IMR-90 (cell line): ENCODE measurements at regions not wholly inside any gene's neighbourhood (a gene's known extent, or its start where the extent isn't known, plus 50 kb on each side); places are given as distances from the start of the nearest gene placed in this dataset.

Experiments used
- ATAC-seq: fragments of 200-7000 bp; cut with Tn5 transposase; 2 replicates; pipeline ENCODE4 v1.9.1; 2020; ENCODE audit warnings: low read depth, mild to moderate bottlenecking, moderate library complexity
- BruUV-seq: library from RNA; stranded (reverse); fragments of 400-500 nt; replicated peaks from 2 replicates; lab custom pipeline; 2021; lab: Mats Ljungman, UMichigan
- CTCF ChIA-PET: fragments of 300-600 bp; formaldehyde crosslinking; extraction: SDS; loops from one replicate; lab custom pipeline; 2021; ENCODE audit warnings: antibody characterized with exemption; lab: Yijun Ruan, JAX
- POLR2A ChIA-PET: fragments of 300-600 bp; sonication (Branson Sonifier 250); formaldehyde crosslinking; loops from one replicate; lab custom pipeline; 2022; ENCODE audit warnings: antibody characterized with exemption; ENCODE audit not compliant: unreplicated experiment; lab: Charles Lee
- DNase-seq: peaks from one replicate; pipeline ENCODE4 v3.0.0; 2013
- H2AFZ ChIP-seq: replicated peaks from 2 replicates; pipeline ENCODE3; 2013; ENCODE audit warnings: low read length, mild to moderate bottlenecking; ENCODE audit not compliant: poor library complexity
- H2AK5ac ChIP-seq: 2 replicates; pipeline ENCODE4 v1.6.1; 2013; ENCODE audit warnings: low read depth, low read length, inconsistent platforms
- H2AK9ac ChIP-seq: replicated peaks from 2 replicates; pipeline ENCODE3; 2013; ENCODE audit warnings: mild to moderate bottlenecking, low read depth, low read length, moderate library complexity; ENCODE audit not compliant: poor library complexity
- H2BK120ac ChIP-seq: 2 replicates; pipeline ENCODE4 v1.6.1; 2013; ENCODE audit warnings: low read depth, low read length, inconsistent platforms
- H2BK15ac ChIP-seq: 3 replicates; pipeline ENCODE4 v1.6.1; 2013; ENCODE audit warnings: low read depth, low read length, inconsistent platforms
- H2BK20ac ChIP-seq: 2 replicates; pipeline ENCODE4 v1.6.1; 2013; ENCODE audit warnings: low read depth, mild to moderate bottlenecking, inconsistent platforms, low read length, moderate library complexity
- H2BK5ac ChIP-seq: 2 replicates; pipeline ENCODE4 v1.6.1; 2013; ENCODE audit warnings: mild to moderate bottlenecking, low read depth, low read length, inconsistent platforms; ENCODE audit not compliant: poor library complexity, severe bottlenecking
- H3K14ac ChIP-seq: replicated peaks from 2 replicates; pipeline ENCODE4 v1.6.1; 2013; ENCODE audit warnings: low read depth, low read length, inconsistent platforms
- H3K18ac ChIP-seq: 2 replicates; pipeline ENCODE4 v1.6.1; 2013; ENCODE audit warnings: low read depth, low read length, control low read depth
- H3K23ac ChIP-seq: 2 replicates; pipeline ENCODE4 v1.6.1; 2013; ENCODE audit warnings: low read depth, low read length, inconsistent platforms
- H3K27ac ChIP-seq: 2 replicates; pipeline ENCODE4 v1.5.1; 2013; ENCODE audit warnings: mild to moderate bottlenecking, control low read depth, low read length; ENCODE audit not compliant: insufficient read depth
- H3K27me3 ChIP-seq: 2 replicates; pipeline ENCODE4 v1.6.1; 2013; ENCODE audit warnings: low read length; ENCODE audit not compliant: control insufficient read depth, insufficient read depth
- H3K36me3 ChIP-seq: 2 replicates; pipeline ENCODE4 v1.6.1; 2013; ENCODE audit warnings: low read length, mixed read lengths; ENCODE audit not compliant: control insufficient read depth, insufficient read depth
- H3K4ac ChIP-seq: 2 replicates; pipeline ENCODE4 v1.6.1; 2013; ENCODE audit warnings: low read depth, low read length, inconsistent platforms
- H3K4me1 ChIP-seq: 2 replicates; pipeline ENCODE4 v1.6.1; 2013; ENCODE audit warnings: low read length, mixed read lengths; ENCODE audit not compliant: control insufficient read depth, insufficient read depth
- H3K4me2 ChIP-seq: 2 replicates; pipeline ENCODE4 v1.6.1; 2013; ENCODE audit warnings: low read depth, mild to moderate bottlenecking, control low read depth, low read length, moderate library complexity
- H3K4me3 ChIP-seq: 2 replicates; pipeline ENCODE4 v1.5.1; 2013; ENCODE audit warnings: low read depth, mild to moderate bottlenecking, control low read depth, low read length, moderate library complexity; ENCODE audit not compliant: insufficient read depth
- H3K56ac ChIP-seq: 2 replicates; pipeline ENCODE4 v1.6.1; 2013; ENCODE audit warnings: low read length, inconsistent platforms; ENCODE audit not compliant: insufficient read depth; ENCODE audit errors: extremely low read depth
- H3K79me1 ChIP-seq, 2 experiments: 2 replicates each; pipeline ENCODE4 v1.6.1; 2013; ENCODE audit warnings: low read length in 2 of 2, inconsistent platforms in 1 of 2, low read depth in 1 of 2
- H3K9ac ChIP-seq: 2 replicates; pipeline ENCODE4 v1.6.1; 2013; ENCODE audit warnings: low read depth, low read length, control low read depth
- H3K9me1 ChIP-seq: 2 replicates; pipeline ENCODE4 v1.6.1; 2013; ENCODE audit warnings: low read length, inconsistent platforms; ENCODE audit not compliant: insufficient read depth
- H3K9me3 ChIP-seq: 2 replicates; pipeline ENCODE4 v1.6.1; 2013; ENCODE audit warnings: low read length; ENCODE audit not compliant: control insufficient read depth, insufficient read depth
- H4K20me1 ChIP-seq: 2 replicates; pipeline ENCODE4 v1.6.1; 2013; ENCODE audit warnings: low read length, inconsistent platforms; ENCODE audit not compliant: insufficient read depth
- H4K5ac ChIP-seq: 2 replicates; pipeline ENCODE4 v1.6.1; 2013; ENCODE audit warnings: mild to moderate bottlenecking, low read depth, low read length, control low read depth
- H4K8ac ChIP-seq, 2 experiments: 2 replicates each; pipeline ENCODE4 v1.6.1; 2013; ENCODE audit warnings: low read depth in 2 of 2, low read length in 2 of 2, control low read depth in 1 of 2, inconsistent platforms in 1 of 2
- H4K91ac ChIP-seq: 2 replicates; pipeline ENCODE4 v1.6.1; 2013; ENCODE audit warnings: low read depth, low read length, inconsistent platforms; ENCODE audit not compliant: insufficient read depth
- CEBPB ChIP-seq: IDR thresholded peaks from 2 replicates; pipeline ENCODE4 v1.6.1; 2012; ENCODE audit warnings: low read depth, low read length, improper control_type of control experiment
- MAFK ChIP-seq: IDR thresholded peaks from 2 replicates; pipeline ENCODE4 v1.6.1; 2012; ENCODE audit warnings: low read depth, low read length, improper control_type of control experiment
- MXI1 ChIP-seq: IDR thresholded peaks from 2 replicates; pipeline ENCODE4 v1.6.1; 2012; ENCODE audit warnings: low read depth, mild to moderate bottlenecking, low read length, moderate library complexity, borderline replicate concordance
- NFE2L2 ChIP-seq: fragments of 150-350 bp; IDR thresholded peaks from 2 replicates; pipeline ENCODE4 v1.6.1; 2016; ENCODE audit warnings: low read depth, mild to moderate bottlenecking, low read length
- POLR2A ChIP-seq: IDR thresholded peaks from 2 replicates; pipeline ENCODE4 v1.6.1; 2012; ENCODE audit warnings: mild to moderate bottlenecking, low read depth, low read length
- RAD21 ChIP-seq: IDR thresholded peaks from 2 replicates; pipeline ENCODE4 v1.6.1; 2012; ENCODE audit warnings: low read length, improper control_type of control experiment
- RCOR1 ChIP-seq: IDR thresholded peaks from 2 replicates; pipeline ENCODE4 v1.6.1; 2012; ENCODE audit warnings: mild to moderate bottlenecking, low read length, improper control_type of control experiment; ENCODE audit not compliant: insufficient replicate concordance
- WGBS, 2 experiments: methylation state at CpG; one replicate each; pipeline versions ENCODE4 v1.1.5 to v1.1.7; 2013; ENCODE audit warnings: missing lambda C conversion rate in 2 of 2; ENCODE audit not compliant: insufficient read length in 1 of 2; ENCODE audit errors: extremely low coverage in 2 of 2; 5-methylcytosine and 5-hydroxymethylcytosine counted together
- dilution Hi-C: fragments of 300-500 bp; cut with HindIII; formaldehyde crosslinking; loops from one replicate; pipeline ENCODE4 v1.14.3; 2018; ENCODE audit warnings: low sequenced_read_pairs; ENCODE audit not compliant: unreplicated experiment
- in situ Hi-C: fragments of 300-500 bp; cut with MboI; formaldehyde crosslinking; loops from 3 replicates; pipeline ENCODE4 v1.14.3; 2019; ENCODE audit warnings: low sequenced_read_pairs, inconsistent platforms, mixed read lengths
- intact Hi-C: fragments of 100-400 bp; cut with micrococcal nuclease; formaldehyde crosslinking; loops from 2 replicates; pipeline ENCODE4 v1.10.0; 2022
- TF ChIP-seq, protein P1 (sequence below): conservative IDR thresholded peaks from 2 replicates; pipeline ENCODE4 v1.5.1; 2012; ENCODE audit warnings: mild to moderate bottlenecking, low read depth, low read length, improper control_type of control experiment

DNA sequence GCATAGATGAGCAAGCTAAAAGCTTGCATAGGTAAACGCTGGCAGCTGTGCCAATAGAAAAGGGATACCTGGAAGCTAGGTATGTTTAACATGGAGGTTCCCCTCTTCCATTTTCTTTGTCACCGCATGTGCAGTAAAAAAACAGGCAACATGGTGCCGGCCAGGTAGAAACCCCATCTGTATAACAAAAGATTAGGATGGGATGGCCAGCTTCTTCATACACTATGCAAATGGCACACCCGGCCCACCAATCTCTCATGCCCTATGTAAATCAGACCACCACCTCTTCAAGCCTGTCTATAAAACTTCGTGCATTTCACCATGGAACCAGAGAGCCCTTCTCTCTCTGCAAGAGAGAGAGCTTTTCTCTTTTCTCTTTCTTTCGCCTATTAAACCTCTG is 224.3 kb upstream of the P2RY1 start:
- no peak overlapping the region for H2AK5ac ChIP-seq
- intact Hi-C loops: no loop called here
- CTCF ChIA-PET: no interaction called here
- TF ChIP-seq MAFK: no peak
- TF ChIP-seq MXI1: no peak
- TF ChIP-seq RCOR1: no peak
- TF ChIP-seq NFE2L2: no peak
- TF ChIP-seq RAD21: no peak
- TF ChIP-seq, protein P1, sequence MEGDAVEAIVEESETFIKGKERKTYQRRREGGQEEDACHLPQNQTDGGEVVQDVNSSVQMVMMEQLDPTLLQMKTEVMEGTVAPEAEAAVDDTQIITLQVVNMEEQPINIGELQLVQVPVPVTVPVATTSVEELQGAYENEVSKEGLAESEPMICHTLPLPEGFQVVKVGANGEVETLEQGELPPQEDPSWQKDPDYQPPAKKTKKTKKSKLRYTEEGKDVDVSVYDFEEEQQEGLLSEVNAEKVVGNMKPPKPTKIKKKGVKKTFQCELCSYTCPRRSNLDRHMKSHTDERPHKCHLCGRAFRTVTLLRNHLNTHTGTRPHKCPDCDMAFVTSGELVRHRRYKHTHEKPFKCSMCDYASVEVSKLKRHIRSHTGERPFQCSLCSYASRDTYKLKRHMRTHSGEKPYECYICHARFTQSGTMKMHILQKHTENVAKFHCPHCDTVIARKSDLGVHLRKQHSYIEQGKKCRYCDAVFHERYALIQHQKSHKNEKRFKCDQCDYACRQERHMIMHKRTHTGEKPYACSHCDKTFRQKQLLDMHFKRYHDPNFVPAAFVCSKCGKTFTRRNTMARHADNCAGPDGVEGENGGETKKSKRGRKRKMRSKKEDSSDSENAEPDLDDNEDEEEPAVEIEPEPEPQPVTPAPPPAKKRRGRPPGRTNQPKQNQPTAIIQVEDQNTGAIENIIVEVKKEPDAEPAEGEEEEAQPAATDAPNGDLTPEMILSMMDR: no peak
- TF ChIP-seq CEBPB: no peak
- TF ChIP-seq POLR2A: no peak
- H4K91ac ChIP-seq: no peak overlapping the region
- ATAC-seq (no peak), DNase-seq (no peak)
- no peaks in the 10 kb centered on the region for H3K79me1 ChIP-seq
- no peak overlapping the region for H2BK120ac ChIP-seq
- H3K27ac ChIP-seq: no peak overlapping the region
- H2AFZ ChIP-seq: no peak overlapping the region
- no peak overlapping the region for H2BK15ac ChIP-seq
- no peak overlapping the region for H3K23ac ChIP-seq
- POLR2A ChIA-PET: no interaction called here
- H3K4me1 ChIP-seq: no peaks in the 10 kb centered on the region
- no peaks in the 10 kb centered on the region for H4K20me1 ChIP-seq
- H4K5ac ChIP-seq: no peak overlapping the region
- BruUV-seq: no TSS peak
- no peak overlapping the region for H3K18ac ChIP-seq
- no peaks in the 10 kb centered on the region for H3K9me1 ChIP-seq
- WGBS, 2 experiments: no CpG with 5 or more reads among the region's 6 CpGs
- no peak overlapping the region for H2BK5ac ChIP-seq
- H3K14ac ChIP-seq: no peak overlapping the region
- H3K4me2 ChIP-seq: no peak overlapping the region
- no peaks in the 10 kb centered on the region for H3K36me3 ChIP-seq
- H2AK9ac ChIP-seq: no peak overlapping the region
- dilution Hi-C loops: no loop called here
- H2BK20ac ChIP-seq: no peak overlapping the region
- H3K4ac ChIP-seq: no peak overlapping the region
- H3K27me3 ChIP-seq: no peaks in the 10 kb centered on the region
- in situ Hi-C loops: no loop called here
- no peak overlapping the region for H3K9ac ChIP-seq
- H3K9me3 ChIP-seq: no peaks in the 10 kb centered on the region
- no peak overlapping the region for H4K8ac ChIP-seq
- H3K56ac ChIP-seq: no peak overlapping the region
- H3K4me3 ChIP-seq: no peak overlapping the region
